ENCODE measurements at regions not wholly inside any gene's neighbourhood (a gene's known extent, or its start where the extent isn't known, plus 50 kb on each side); places are given as distances from the start of the nearest gene placed in this dataset.

DNA sequence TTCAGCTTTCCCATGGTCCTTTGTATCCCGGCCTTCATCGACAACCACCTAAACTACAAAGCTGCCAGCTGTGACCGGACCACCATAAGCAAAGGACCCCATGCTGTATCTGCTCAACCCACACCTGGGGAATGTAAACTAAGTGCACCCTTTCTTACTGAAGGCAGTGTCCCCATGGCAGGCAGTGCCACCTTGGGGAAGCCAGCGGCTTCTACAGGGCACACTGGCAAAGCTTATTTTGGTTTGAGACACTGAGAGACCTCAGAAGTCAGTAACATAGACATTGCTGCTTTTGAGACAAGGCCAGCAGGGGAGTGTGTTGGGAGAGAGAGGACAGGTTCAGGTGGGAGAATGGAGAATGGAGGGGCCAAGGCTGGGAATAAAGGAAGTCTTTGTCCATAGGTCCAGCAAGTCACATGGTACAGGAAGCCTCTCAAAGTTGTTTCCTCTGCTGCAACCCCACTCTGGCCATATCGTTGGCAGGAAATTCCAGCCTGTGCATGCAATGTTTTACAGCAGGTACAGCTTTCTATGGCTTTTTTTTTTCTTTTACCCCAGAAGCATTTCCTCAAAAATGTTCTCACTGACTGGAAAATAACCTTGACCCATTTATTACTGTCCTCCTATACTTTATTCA is 85.9 kb upstream of the NPVF start:
- FAIRE-seq (no peak), DNase-seq (ENCODE audit: extremely low spot score, insufficient read length, low read depth) (no peak)

DNA sequence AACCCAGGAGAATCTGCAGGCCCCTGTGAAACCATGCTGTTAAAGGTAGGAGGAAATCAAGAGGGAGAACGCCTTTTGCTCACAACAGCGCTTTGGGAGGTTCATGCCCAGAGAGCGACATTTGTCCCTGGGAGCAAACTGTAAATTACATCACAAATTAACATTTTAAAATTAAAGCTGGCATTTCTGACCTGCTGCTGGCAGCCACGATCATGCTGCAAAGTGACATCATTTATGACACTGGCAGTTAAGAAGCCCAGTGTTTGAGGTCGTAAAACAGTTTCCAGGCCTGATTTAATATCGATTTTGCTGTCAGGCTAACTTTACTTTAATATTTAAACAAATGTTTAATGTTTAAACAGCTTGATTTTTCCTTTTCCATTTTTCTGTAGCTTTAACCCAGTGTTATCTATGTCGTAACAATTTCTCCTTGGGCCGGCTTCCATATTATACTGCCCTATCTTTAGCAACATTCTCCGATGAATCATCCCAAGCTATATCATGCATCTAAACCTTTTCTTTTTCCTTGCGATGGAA is 86.5 kb upstream of the NPVF start:
- no peak for DNase-seq (ENCODE audit: extremely low spot score, insufficient read length, low read depth)
- FAIRE-seq, result no peak

DNA sequence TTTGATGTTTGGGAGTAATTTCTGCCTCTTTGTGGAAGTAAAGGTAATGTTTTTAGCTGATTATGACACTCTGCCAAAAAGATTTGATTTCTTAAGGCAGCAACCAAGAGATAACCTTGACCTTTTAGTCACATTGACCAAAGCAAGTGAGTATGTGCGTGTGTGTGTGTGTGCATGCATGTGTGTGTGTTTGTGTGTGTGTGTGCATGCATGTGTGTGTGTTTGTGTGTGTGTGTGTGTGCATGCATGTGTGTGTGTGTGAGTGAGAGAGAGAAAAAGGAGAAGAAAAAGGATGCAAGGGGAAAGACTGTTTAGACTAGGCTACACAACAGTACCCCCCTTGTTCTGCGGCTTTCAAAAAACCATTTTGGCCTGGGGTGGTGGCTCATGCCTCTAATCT is 88.1 kb upstream of the NPVF start:
- FAIRE-seq (no peak), DNase-seq (ENCODE audit: extremely low spot score, insufficient read length, low read depth) (no peak)

DNA sequence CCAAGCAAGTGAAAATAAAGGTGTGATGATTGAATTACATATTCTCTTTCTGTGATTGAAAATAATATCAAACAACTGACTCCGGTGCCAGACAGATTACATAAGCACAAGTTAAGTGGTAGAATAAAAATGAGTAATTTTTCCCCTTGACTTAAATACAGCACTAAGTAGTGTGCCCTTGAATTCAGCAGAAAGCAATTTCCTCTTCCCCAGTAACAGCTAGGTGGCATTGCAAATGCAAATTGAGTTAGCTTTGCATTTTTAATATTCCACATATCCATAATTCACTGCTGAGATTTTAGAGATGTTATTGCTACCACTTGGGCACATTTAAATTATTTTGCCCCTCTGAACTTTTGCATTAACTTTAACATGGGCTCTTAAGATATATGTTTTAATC is 89.8 kb upstream of the NPVF start:
- DNase-seq (ENCODE audit: extremely low spot score, insufficient read length, low read depth) (no peak), FAIRE-seq (no peak)

DNA sequence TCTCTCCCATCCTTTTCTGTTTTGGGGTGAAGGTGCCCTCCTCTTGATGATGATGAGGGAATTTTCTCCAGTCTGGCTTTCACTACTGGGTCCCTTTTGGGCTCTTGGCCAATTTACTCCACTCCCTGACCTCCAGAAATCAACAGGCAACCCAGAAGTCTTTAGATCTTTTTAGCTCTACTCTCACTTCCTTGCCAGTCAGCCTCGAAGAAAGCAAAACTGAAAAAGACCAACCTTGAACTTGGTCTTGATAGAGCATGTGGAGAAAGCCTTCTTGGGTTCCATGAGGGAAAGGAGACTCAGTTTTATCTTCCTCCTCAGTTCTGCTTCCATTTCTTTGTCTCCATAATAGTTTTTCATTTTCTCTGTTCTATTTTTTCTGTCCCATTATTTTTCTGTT is 91.4 kb upstream of the NPVF start:
- no peak for FAIRE-seq

DNA sequence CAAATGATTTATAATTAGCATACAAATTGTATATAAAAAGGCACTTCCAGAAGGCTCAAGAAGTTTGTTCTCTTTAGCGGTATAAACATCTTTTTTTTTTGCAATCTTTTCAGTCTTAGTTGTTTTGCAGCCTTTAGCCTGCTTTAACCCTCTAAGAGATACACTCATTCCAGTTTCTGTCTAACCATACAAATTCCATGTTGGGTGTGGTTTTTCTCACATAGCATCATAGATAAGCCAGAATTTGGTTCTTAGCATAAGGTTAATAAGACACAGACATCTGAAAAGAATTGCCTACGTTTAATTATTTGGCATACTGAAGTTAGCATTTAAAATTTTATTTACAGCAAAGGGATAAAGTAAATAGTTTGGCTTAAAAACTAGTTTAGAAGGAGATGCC is 92.5 kb upstream of the NPVF start:
- FAIRE-seq, result no peak
- no peak for DNase-seq (ENCODE audit: extremely low spot score, insufficient read length, low read depth)

More for the DNA sequence above, 91.4 kb upstream of the NPVF start:
- DNase-seq (ENCODE audit: extremely low spot score, insufficient read length, low read depth), result no peak

DNA sequence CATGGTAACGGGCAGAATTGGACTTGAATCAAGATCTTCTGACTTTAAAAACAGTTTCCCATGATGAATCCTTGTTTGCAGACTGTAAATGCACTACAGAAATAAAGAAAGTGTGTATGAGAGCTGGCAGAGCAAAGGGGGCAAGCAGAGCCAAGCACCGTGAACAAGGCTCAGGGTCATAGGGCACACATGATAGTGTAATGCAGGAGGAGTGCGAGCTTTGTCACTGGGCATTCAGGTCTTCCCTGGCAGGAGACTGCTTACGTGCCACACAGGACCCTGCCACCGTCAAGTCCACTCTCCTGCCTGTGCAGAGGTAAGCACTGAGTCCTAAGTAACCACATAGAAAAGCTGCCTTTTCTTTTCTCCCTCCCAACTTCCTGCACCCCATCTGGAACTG is 93.1 kb upstream of the NPVF start:
- no peak for FAIRE-seq
- DNase-seq (ENCODE audit: extremely low spot score, insufficient read length, low read depth), result no peak

DNA sequence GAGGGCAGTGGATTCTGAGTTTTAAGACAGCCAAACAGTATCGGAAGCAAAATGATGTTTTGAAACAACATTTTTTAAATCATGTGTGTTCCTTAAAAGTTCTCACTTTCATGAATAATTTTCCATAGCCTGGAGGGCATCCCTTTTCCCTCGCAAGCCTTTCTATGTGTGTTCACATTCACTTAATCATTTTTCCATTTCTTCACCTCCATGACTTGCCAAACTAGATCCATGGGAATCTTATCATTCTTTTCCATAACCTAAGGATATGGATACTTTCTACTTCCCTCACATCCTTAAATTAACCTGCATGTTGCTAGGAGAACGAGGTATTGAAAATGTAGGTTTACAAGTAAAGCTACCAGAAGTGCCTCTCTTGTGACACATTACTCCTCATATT is 94.2 kb upstream of the NPVF start:
- no peak for DNase-seq (ENCODE audit: extremely low spot score, insufficient read length, low read depth)
- FAIRE-seq, result no peak

DNA sequence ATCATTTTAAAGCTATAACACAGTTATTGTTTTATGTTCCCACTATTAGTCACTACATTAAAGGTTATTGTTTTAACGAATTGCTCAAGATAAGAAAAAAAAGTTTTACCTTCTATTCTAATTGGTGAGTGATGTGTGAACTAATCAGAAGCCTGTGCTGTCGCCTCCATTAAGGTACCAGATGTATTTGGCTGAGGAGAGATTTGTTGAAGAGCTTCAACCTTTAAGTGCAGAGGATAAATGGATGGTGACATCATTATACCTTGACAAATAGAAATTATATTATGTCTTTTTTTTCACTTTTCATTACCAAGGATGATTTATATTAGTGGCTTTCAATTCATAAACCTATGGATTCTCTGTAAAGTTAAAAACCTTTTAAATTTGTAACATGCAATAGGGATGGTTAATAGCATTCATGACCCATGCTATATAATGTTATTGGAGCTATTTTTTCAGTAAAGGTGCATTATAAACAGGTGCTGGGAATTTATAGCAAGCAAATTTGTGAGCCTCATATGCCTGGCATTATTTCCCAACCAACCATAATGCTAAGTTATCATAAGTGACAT is 97.0 kb upstream of the NPVF start:
- DNase-seq (ENCODE audit: extremely low spot score, insufficient read length, low read depth) (no peak), FAIRE-seq (no peak)

DNA sequence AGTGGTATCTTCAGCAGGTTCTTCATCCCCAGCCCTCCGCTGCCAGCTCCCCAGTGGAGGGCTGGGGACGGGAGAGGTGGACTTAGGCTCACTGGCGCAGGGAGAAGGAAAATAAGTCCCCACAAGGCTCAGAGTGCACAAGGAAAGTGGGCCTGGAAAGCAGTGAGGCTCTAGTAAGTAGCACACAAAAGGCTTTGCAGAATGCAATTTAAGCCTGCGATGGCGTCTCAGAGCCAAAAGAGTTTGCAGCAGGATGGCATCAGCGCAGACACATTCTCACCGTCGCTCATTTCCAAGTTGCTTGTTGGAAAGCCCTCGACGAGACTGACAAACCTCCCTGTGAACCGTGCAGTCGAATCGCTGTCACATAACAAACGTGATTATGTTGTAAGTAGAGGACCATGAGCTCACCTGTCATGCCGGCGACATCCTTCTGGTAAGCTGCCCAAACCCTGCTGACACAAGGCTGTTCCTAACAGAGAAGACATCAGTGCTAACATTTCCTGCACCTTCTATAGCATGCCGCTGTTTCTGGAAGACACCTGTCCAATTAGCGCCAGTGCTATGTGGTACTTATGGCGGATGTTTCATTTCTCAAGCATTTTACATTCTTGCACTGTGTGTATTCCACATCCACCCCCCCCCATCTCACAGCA is 98.3 kb upstream of the NPVF start:
- no peak for FAIRE-seq
- DNase-seq (ENCODE audit: extremely low spot score, insufficient read length, low read depth), result no peak

DNA sequence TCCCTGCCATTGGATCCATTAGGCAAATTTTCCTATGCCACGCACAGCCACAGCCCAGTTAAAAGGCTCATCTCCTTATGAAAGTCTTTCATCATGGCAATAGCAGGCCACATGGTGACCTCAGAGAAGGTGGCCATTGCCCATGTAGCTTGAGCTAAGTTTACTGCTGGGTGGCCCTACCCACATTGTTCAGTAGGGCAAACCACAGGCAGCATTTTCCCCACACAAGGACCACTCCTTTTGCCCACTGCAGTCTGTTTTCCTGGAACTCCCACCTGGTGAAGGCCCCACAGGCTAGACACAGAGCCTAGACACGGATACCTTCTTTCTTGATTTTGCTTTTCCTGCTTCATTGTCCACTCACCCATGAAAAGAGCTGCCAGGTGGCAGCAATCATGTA is 101.5 kb upstream of the NPVF start:
- no peak for FAIRE-seq

DNA sequence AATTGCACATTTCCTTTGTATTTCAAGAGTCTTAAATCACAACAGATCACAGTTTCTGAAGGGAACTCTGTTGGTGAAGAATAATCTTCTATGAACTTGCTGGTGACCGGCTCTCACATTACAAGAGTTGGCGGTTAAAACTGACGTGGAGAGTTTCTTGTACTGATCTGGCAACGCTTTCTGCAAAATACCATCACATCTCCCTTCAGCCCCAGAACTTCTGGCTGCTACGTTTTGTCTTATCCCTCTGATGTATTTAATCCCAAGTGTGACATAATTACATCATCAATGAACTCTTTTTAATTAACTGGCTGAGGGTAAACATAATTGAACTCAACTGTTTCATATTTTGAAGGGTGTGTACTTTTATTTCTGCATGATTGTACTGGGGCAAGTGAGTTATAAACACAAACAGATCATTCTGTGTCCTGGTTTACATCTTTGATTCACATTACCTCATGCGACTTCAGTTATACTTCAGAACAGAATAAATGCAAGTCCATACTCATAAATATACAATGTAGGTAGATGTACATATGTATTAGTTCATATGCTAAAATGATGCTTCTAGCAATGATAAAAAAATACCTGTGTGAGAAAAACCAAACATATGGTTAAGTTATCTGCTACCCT is 105.1 kb upstream of the NPVF start:
- DNase-seq (ENCODE audit: extremely low spot score, insufficient read length, low read depth) (no peak), FAIRE-seq (no peak)

More for the DNA sequence above, 101.5 kb upstream of the NPVF start:
- DNase-seq (ENCODE audit: extremely low spot score, insufficient read length, low read depth), result no peak

DNA sequence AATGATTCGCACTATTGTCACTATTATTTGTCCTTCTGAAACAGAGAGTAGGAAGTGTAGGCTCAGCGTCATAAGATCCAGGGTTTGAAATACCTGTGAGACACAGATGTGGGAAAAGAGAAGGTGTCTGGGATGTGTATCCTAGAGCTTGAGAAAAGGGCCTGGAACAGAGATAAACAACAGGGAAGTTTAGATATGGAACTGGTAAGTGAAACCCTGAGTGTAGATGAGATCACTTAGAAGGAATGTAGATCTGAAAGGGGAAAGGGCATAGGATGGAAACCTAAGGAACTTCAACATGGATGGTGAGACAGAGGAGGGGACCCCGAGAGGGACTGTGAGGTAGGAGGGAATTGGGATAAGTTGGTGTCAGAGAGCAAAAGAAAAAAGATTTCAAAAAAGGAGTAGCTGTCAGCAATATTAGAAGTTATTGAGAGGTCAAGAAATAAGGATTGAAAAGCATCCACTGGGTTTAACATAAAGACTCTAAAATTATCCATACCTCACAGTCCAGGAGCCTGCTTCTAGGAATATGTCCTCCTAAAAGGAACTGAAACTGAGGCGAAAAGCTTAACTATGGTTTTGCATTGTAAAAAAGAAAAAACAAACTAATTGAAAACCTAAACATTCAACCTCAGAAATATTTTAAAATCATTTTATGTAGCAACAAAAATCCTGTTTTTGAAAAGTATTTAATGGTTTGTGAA is 119.2 kb upstream of the NPVF start:
- FAIRE-seq, result no peak
- DNase-seq (ENCODE audit: extremely low spot score, insufficient read length, low read depth), result no peak

DNA sequence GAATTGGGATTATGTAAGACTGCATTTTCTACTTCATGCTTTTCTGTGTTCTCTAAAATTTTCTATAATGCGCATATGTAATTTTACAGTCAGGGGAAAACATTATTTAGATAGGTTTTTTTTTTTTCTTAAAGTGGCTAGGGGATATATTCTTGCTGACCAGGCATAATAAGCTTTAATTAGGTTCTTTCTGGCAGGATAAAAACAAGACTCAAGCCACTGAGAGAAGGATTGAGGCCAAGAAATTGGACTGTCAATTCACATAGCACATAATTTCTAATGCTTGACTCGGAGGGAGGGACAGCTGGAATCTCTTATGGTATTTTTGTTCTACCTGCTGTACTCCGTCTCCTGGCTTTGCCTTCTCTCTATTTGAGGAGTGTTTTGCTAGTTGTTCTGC is 119.8 kb upstream of the NPVF start:
- FAIRE-seq (no peak), DNase-seq (ENCODE audit: extremely low spot score, insufficient read length, low read depth) (no peak)

DNA sequence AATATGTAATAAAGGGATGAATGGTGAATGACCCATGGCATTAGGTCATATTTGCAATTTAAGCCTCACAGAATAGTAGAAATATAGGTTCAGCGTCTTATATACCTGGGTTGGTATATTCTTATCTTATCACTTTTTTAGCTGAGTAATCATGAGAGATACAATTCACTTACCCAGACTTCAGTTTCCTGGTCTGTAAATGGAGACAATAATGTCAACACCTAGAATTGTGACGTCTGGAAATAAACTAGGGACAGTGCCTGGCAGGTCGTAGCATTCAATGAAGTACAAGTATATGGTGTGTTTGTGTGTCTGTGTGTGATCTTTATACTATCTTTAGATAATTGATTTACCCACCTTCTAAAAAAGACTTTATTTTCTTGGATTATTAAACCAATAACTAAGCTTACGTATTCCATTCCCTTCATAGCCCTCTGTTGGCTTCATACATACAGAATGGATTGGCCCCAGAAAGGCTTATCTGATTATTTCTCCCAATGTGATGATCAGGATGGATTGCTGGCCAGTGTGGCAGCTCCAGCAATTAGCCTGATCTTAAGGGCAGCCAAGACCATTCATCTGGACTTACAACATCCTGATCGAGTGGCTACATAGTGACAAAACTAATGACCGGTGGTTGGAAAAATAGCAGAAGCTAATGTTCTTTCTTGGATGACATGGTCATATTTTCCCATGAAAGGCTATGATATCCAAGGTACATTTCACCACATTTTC is 121.2 kb upstream of the NPVF start:
- DNase-seq (ENCODE audit: extremely low spot score, insufficient read length, low read depth) (no peak), FAIRE-seq (no peak)

DNA sequence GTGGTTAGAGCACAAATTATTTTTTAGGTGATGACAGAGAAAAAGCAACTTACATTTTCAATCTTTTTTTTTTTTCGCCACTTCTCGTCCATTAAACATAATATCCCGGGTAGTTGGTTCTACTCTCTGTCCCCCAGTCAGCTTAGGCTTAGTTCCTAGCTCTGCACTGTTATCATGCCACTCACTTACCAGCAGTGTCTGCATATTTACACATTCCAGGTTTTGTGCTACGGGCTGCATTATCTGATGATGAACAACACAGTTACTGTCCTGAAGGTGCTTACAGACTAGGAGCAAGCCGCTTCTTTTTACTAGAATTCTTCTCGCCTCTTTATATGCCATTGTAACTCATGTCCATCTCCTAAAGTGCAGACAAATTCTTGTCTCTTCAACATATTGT is 121.8 kb upstream of the NPVF start:
- no peak for DNase-seq (ENCODE audit: extremely low spot score, insufficient read length, low read depth)
- FAIRE-seq, result no peak

DNA sequence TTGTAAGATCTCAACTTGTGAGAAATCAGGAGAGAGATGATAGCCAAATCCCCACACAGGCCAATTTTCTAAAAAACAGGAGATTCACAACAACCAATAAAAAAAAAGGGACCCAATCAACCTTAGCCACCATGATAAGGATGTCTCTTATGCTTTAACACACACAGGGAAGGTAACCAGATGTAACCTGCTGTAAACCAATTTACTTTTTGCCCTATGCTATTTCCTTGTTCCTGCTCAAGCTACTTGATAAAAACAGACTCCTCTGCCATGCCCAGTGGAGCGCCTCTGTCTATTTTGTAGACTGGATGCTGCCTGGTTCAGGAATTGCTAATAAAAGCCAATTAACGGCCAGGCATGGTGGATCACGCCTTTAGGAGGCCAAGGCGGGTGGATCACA is 123.5 kb upstream of the NPVF start:
- DNase-seq (ENCODE audit: extremely low spot score, insufficient read length, low read depth) (no peak), FAIRE-seq (no peak)

DNA sequence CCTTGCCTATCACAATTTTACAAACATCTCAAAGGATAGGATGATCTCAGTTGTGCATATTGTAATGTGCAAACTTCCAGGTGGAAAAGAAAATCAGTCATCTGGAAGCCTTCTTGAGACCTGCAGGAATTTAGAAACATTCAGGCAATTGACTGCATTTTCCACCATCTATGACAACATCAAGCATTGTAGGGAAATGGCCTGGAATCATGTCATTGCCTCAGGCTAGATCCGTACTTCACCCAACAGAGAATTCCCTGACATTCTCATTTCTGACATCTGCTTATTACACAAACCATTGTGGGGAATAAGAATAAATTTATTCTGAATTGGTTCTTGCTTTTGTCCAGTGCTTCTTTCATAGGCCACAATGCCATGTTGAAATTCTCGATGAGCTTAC is 124.9 kb upstream of the NPVF start:
- FAIRE-seq (no peak), DNase-seq (ENCODE audit: extremely low spot score, insufficient read length, low read depth) (no peak)

DNA sequence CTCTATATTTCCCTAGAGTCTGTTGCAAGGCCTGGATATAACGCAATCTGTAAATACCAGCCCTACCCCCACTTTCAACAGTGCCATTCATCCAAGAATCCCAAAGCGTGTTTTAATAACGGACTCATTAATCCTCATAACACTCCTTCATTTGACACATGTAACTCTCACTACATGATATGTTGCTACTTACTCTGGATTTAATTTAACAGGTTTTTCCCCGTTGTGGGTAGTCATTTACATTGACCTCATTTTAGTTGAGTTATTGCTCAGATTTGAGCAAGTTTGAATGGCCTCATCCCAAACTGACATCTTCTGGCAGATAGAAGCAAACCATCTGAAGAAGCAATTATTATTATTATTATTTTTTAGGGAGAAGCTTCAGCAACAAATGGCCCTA is 125.4 kb upstream of the NPVF start:
- DNase-seq (ENCODE audit: extremely low spot score, insufficient read length, low read depth) (no peak), FAIRE-seq (no peak)
